HG03342 (cell line): ENCODE measurements at regions not wholly inside any gene's neighbourhood (a gene's known extent, or its start where the extent isn't known, plus 50 kb on each side); places are given as distances from the start of the nearest gene placed in this dataset.

Experiments
- ATAC-seq: cut with Tn5 transposase; IDR thresholded peaks from one replicate; pipeline ENCODE4 v1.9.1; 2021; ENCODE audit warnings: mild to moderate bottlenecking, moderate library complexity; ENCODE audit not compliant: unreplicated experiment

- no peak for ATAC-seq
These were observed 319.4 kb downstream of the BRINP2 start for GRCh38 chr1:177490036-177490639.

- no peak for ATAC-seq
These were observed 318.0 kb downstream of the BRINP2 start for GRCh38 chr1:177488722-177489121.

GRCh38 chr1:177487481-177487880, 316.7 kb downstream of the BRINP2 start:
- no peak for ATAC-seq

GRCh38 chr1:177480741-177481305, 310.1 kb downstream of the BRINP2 start:
- ATAC-seq = no peak

- ATAC-seq = no peak
These were observed 308.8 kb downstream of the BRINP2 start for GRCh38 chr1:177479600-177479999.

- no peak for ATAC-seq
These were observed 305.9 kb downstream of the BRINP2 start for GRCh38 chr1:177476676-177477075.

- no peak for ATAC-seq
These were observed 301.8 kb downstream of the BRINP2 start for GRCh38 chr1:177472567-177472966.

- ATAC-seq = no peak
These were observed 300.5 kb downstream of the BRINP2 start for GRCh38 chr1:177471244-177471643.

GRCh38 chr1:177469519-177469918, 298.8 kb downstream of the BRINP2 start:
- ATAC-seq = no peak

- no peak for ATAC-seq
These were observed 295.5 kb downstream of the BRINP2 start for GRCh38 chr1:177466286-177466685.

GRCh38 chr1:177464686-177465085, 293.9 kb downstream of the BRINP2 start:
- no peak for ATAC-seq

GRCh38 chr1:177451191-177451590, 280.4 kb downstream of the BRINP2 start:
- no peak for ATAC-seq

- no peak for ATAC-seq
These were observed 278.0 kb downstream of the BRINP2 start for GRCh38 chr1:177448652-177449357.

GRCh38 chr1:177448036-177448615, 277.4 kb downstream of the BRINP2 start:
- ATAC-seq = no peak

GRCh38 chr1:177444997-177445746, 274.4 kb downstream of the BRINP2 start:
- no peak for ATAC-seq

GRCh38 chr1:177443003-177443402, 272.2 kb downstream of the BRINP2 start:
- no peak for ATAC-seq

- ATAC-seq = no peak
These were observed 271.8 kb downstream of the BRINP2 start for GRCh38 chr1:177442584-177442983.

- no peak for ATAC-seq
These were observed 270.5 kb downstream of the BRINP2 start for GRCh38 chr1:177441281-177441680.

- ATAC-seq = no peak
These were observed 270.1 kb downstream of the BRINP2 start for GRCh38 chr1:177440821-177441220.

- ATAC-seq = no peak
These were observed 268.5 kb downstream of the BRINP2 start for GRCh38 chr1:177439301-177439700.

- ATAC-seq = no peak
These were observed 264.6 kb downstream of the BRINP2 start for GRCh38 chr1:177435364-177435763.
